ENCODE measurements at regions not wholly inside any gene's neighbourhood (a gene's known extent, or its start where the extent isn't known, plus 50 kb on each side); places are given as distances from the start of the nearest gene placed in this dataset.

GRCh38 chr2:59333007-59333406 lies 1091.9 kb upstream of the FANCL start:
- TF ChIP-seq, protein P1, sequence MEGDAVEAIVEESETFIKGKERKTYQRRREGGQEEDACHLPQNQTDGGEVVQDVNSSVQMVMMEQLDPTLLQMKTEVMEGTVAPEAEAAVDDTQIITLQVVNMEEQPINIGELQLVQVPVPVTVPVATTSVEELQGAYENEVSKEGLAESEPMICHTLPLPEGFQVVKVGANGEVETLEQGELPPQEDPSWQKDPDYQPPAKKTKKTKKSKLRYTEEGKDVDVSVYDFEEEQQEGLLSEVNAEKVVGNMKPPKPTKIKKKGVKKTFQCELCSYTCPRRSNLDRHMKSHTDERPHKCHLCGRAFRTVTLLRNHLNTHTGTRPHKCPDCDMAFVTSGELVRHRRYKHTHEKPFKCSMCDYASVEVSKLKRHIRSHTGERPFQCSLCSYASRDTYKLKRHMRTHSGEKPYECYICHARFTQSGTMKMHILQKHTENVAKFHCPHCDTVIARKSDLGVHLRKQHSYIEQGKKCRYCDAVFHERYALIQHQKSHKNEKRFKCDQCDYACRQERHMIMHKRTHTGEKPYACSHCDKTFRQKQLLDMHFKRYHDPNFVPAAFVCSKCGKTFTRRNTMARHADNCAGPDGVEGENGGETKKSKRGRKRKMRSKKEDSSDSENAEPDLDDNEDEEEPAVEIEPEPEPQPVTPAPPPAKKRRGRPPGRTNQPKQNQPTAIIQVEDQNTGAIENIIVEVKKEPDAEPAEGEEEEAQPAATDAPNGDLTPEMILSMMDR (IDR thresholded peaks at IDR 0.05), result no peak
- TF ChIP-seq TCF7L2 (IDR thresholded peaks at IDR 0.05; ENCODE audit: low read depth, low read length), result no peak
- TF ChIP-seq SIN3A (IDR thresholded peaks at IDR 0.05; ENCODE audit: borderline replicate concordance, insufficient read depth, low read depth, low read length), result no peak
- TF ChIP-seq POLR2AphosphoS5 (IDR thresholded peaks at IDR 0.05; ENCODE audit: low read depth, low read length), result no peak
- TF ChIP-seq REST (IDR thresholded peaks at IDR 0.05; ENCODE audit: insufficient read depth in 1 of 2, low read depth in 2 of 2, low read length in 1 of 2), result no peak
